HG02938 (cell line): ENCODE measurements at regions not wholly inside any gene's neighbourhood (a gene's known extent, or its start where the extent isn't known, plus 50 kb on each side); places are given as distances from the start of the nearest gene placed in this dataset.
"Not testable (repeated sequence)": the region's sequence is repeated elsewhere in the genome, so short reads cannot be mapped to it uniquely, and the experiment has no call there.

Source experiments
- ATAC-seq: cut with Tn5 transposase; IDR thresholded peaks from one replicate; pipeline ENCODE4 v1.9.1; 2021; ENCODE audit warnings: mild to moderate bottlenecking, moderate library complexity; ENCODE audit not compliant: unreplicated experiment

- no peak for ATAC-seq
Measured at GRCh38 chr9:74132986-74133385, 364.1 kb upstream of the RORB start.

DNA sequence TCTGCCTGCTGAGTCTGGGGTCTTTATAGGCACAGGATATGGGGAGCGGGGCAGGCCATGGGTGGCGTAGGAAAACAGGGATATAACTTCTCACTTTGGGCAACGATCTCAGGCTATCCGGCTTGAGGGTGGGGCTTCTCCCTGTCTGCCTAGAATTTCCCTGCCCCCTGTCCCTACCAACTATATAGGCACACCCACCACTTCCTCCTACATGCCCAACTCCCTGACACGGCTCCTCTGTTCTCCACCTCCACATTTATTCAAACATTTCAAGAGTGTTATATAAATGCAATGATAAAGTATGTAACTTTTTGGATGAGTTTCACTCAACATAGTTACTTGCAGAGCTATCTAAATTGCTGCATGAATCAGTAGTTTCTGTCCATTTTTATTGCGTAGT, 363.2 kb upstream of the RORB start:
- ATAC-seq, result no peak

DNA sequence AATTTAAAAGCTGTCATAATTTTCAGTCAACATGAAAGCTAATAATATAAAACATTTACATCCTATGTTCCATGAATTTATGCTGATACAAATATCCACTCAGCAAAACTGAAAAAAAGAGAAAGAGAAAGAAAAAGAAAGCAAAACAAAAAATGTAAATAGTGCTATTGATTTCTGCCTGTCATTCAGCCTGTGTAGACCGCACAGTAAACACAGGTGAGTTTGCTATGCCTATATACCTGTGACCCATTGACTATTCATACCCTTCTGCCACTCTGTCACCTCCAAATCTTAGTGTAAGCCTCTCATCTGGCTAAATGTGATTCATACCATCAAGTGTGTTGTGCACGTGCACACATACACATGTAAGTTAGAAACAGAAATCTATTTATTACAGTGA, 359.0 kb upstream of the RORB start:
- no peak for ATAC-seq

DNA sequence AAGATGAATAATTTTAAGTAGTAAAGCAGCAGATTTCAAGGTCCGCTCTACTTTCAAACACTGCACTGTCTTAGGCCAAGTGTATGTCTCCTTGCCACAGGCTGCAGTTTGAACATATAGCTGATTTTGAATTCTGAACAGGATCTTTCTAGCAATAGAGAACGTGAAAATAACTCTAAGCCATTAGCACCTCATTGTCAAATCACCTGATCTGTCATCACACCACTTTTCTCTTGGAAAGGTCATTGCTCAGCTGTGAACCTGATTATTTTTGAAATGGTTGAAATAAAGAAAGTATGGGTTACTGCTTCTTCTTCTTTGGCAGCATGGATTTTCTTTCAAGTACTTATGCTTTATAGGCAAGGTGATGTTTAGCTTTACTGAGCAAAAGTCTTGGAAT, 357.0 kb upstream of the RORB start:
- no peak for ATAC-seq

DNA sequence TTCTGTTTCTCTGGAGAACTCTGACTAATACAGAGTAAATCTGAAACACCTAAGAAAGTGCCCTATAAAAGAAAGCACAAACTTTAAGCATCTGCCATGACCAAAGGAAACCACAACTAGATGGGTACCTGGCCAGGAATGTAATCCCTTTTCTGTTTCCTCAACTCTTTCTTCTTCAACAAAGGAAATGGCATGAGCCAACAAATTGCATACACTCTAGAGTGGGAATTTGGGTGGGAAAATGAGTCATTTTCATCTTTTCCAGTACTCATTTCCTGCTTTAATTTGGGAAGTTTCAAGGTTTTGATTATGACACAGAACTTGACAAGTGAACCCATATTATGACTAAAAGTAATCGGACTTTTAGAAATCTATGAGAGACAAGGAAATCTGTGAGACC, 349.2 kb upstream of the RORB start:
- ATAC-seq, result no peak

DNA sequence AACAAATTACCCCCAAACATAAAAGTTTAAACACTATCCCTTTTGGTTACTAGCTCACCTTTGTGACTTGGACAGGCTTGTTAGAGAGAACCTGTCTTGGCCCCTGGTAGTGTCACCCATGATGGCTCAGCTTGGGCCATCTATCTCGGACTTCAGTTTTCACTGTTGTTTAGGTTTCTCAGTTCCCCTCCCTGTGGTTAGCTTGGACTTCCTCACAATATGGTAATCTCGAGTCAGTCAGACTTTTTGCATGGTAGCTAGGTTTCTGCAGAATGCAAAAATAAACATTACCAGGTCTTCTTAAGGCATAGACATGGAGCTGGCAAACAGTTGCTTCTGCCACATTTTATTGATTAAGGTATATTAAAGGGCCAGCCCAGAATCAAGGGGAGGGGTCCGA, 324.3 kb upstream of the RORB start:
- ATAC-seq, result peak; percentile 99

GRCh38 chr9:74173284-74173683, 323.9 kb upstream of the RORB start:
- peak; percentile 36 for ATAC-seq

DNA sequence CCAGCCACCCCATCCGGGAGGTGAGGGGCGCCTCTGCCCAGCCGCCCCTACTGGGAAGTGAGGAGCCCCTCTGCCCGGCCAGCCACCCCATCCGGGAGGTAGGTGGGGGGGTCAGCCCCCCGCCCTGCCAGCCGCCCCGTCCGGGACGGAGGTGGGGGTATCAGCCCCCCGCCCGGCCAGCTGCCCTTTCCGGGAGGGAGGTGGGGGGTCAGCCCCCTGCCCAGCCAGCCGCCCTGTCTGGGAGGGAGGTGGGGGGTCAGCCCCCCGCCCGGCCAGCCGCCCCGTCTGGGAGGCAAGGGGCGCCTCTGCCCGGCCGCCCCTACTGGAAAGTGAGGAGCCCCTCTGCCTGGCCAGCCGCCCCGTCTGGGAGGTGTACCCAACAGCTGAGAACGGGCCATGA, 299.4 kb upstream of the RORB start:
- ATAC-seq, result not testable (repeated sequence)

- ATAC-seq, result no peak
Measured at GRCh38 chr9:74205056-74205455, 292.1 kb upstream of the RORB start.

DNA sequence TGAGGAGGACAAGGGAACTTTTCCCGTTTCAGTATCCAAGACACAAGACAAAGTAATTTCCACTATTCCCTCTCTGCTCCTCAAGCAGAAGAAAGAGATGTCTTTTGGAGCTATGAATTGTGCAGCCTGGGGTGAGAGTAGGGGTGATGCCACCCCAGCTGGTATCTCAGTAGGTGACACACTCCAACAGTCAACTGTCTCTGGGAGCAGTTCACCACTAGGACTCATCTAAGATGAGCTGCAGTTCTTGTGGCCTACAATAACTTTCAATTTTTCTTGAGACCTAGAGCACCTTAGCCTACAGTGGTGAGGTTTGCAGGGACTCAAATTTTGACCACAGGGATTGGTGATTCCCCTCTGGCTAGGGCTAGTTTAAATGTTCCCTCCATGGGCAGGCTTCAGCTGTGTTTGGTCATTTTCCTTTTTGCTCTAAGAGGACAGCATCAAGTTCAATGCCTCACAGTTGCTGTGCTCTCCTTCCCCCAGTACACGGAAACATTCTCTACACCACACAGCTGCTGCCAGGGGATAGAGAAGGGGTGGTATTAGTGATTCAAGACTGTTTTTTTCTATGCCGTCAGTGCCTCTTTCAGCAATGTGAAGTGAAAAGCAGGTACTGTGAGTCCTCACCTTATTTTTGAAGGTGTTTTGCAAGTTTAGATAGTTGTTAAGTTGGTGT, 278.6 kb upstream of the RORB start:
- ATAC-seq, result no peak

DNA sequence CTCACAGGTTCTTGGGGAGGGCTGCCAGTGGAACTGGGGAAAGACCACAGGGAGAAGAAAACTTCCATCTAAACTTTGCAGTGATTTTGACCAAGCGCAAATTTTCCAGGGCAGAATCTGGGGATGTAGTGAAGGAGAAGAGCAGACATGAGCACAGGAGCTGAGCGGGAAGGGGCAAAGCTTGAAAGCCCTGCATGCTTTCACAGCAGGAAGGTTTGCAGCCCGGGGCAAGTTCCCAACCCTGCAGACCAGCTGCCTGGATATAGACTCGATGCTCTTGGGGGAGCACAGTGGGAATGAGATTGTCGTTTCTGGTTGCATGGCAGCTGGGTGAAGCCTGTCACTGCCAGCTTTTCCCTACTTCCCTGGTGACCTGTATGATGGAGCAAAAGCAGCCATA, 276.8 kb upstream of the RORB start:
- no peak for ATAC-seq

DNA sequence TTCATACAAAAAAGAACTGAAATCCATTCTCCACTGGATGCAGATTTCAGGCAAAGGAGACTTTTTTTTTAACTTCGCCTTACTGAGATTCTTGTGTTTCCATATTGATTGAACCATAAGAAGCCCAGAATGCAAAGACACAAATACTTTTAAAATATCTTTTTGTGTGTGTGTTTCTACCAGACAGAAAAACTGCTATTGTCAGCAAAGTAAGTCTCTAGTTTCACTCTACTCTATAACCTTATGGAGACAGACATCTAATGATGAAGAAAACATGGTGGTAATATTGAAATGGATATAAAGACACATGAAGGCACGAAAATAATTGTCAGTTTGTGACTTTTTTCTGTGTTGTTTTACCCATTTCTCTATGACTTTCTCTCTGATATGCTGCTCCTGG, 260.3 kb upstream of the RORB start:
- ATAC-seq, result no peak

- ATAC-seq, result no peak
Measured at GRCh38 chr9:74245866-74246497, 251.2 kb upstream of the RORB start.

- ATAC-seq, result no peak
Measured at GRCh38 chr9:74255489-74255984, 241.6 kb upstream of the RORB start.

DNA sequence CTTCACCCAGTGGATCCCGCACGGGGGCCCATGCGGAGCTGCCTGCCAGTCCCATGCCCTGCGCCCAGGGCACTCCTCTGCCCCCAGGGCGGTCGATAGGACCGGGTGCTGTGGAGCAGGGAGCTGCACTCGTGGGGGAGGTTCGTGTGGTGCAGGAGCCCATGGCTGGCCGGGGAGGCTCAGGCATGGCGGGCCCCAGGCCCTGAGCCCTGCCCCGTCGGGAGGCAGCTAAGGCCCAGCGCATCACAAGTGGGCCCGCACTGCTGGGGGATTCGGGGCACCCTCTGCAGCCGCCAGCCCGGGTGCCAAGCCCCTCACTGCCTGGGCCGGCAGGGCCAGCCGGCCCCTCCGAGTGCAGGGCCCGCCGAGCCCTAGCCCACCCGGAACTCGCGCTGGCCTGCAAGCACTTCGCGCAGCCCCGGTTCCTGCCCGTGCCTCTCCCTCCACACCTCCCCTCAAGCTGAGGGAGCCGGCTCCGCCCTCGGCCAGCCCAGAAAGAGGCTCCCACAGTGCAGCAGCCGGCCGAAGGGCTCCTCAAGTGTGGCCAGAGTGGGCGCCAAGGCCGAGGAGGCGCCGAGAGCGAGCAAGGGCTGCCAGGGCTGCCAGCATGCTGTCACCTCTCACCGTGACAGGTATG, 221.1 kb upstream of the RORB start:
- no peak for ATAC-seq

DNA sequence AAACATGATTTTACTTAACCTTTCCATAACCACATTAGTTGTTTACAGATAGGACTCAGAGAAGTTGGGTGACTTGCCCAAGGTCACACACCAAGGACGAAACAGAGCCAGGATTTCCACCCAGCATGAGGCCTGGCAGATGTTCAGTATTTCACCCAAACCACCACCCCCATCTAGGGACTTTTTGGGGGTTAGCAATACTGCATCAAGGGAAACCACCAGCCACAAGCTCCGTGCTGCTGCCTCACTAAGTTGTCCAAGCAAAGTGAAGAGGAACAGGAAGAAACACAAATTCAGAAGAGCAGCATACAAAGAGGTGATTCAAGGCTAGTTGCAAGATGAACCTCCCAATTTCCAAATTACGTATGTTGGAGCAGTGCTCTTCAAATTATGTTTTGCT, 219.6 kb upstream of the RORB start:
- ATAC-seq, result peak; percentile 96

DNA sequence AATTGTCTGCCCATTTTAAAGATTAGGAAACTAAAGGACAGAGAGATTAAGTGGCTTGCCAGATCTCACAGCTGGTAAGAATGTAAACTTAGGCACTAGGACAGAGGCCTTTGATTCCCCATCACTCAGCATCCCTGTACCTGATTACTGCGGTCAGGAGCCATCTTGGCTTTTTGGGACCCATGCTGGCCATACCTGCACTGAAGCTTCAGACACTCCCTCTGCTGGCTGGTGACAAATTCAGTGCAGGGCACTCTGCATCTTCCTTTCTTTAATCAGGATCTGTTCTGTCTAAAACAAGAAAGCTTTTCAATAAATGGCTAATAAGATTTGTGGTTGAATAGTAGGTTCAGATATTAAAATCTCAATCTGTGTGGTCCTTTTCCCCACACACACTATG, 215.5 kb upstream of the RORB start:
- ATAC-seq, result no peak

DNA sequence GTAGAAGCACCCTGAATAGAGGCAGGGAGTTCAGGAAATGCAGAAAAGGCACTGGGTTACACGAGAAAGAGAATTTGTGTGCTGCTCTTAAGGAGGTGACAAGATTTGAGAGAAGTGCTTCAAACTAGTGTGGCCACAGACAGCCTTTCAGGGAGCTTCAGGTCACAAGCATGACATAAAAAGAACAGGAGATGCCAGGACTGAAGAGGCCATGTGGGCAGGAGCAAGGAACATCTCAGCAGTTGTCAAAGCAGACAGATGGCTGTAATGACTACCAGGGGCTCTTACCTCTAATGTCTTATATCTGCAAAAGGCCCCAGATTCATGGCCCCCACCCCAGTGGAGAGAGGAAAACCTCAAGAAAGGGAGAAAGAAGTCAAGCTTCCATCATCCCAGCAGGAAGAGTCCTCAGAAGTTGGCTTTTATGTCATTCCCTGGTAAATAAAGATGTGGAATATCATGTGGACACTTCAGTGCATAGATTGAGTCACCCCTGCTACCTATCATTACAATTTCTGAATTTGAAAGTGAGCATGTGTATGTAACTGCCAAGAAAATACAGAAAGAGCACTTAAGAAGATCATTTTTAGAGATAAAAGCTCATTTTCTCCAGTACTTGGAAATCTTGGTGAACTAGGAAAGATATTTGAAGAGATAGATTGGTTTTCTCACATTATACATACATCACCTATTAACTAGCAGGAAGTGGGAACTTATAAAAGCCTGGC, 214.4 kb upstream of the RORB start:
- ATAC-seq, result no peak

DNA sequence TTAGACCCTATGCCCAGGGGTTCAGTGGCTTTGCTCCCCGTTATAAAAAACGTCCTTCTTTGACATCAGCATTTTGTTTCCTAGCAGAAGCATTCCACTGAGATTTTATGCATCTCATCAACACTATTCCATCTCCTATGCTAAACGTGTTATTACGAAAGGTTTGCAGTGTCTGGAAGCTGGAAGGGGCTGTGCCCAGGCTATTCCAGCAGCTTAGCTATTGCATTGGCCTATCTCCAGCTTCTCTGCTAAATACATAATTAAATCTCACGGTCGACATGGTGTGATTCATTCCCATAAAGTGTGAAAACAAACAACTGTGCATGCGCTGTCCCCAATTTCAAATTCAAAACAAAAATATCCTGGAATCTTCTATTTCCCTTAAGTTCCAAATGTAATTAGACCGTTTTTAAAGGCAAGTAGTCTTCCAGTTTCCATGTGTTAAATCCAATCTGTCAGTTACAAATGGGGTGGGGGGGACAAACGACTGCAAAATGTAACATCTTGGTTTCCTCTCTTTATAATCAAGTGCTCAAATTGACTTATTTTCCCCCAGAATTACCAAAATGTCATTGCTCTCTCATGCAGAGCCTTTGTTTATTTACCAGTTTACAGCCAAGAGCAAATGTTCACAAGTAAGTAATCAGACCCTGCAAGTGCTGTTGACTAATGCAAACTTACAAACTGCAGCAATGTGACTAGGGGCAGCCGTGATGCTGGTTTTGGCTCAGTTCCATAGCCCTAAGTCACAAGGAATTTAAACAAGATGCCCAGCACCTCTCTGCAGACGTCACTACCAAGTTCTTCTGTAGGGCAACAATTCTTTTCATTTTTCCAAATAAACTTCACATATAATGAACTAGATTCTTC, 212.3 kb upstream of the RORB start:
- ATAC-seq, result no peak

DNA sequence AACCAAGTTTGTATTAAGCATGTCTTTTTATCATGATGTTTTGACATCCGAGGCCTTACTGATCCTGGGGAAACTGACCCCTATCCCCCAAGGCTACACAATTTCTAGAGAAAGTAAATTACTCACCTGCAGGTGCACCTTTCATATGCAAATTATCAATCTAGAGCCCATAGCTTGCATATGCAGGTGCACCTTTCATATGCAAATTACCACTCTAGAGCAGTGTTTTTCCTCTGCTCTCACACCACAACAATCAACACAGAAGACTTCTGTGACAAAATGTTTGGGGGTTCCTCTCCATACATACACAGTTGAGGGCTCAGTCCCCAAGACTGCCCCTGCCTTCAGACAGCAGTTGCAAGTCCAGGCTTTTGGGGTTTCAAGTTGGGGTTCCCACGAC, 203.7 kb upstream of the RORB start:
- ATAC-seq, result no peak

DNA sequence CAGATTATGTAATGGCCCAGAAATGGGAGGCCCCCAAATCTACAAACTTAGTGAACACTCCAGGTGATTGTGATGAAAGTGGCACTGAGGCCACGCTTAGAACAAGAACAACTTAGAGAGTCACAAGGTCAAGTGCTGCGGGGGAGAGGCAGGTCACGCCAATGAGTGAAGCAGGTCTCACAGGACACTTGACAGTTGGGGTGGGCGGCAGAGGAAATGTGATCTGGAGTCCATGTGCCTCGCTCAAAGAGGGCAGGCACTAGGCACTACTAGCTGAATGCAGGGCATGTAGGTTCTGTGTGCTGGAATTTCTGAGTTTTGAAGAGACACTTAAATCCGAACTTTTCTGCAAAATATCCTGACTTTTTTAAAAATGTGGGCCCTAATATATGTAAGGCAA, 193.2 kb upstream of the RORB start:
- ATAC-seq, result no peak
